Natural killer cell (primary cell): ENCODE measurements at regions not wholly inside any gene's neighbourhood (a gene's known extent, or its start where the extent isn't known, plus 50 kb on each side); places are given as distances from the start of the nearest gene placed in this dataset.

Source experiments
- ATAC-seq, 3 donors: fragments of 150-1000 bp in 2 of 3; fragments of 200-7000 bp in 1 of 3; cut with Tn5 transposase; 1 replicate in 1 of 3; 2 replicates in 2 of 3; pipeline ENCODE4 v1.10.0; 2021; ENCODE audit warnings: mild to moderate bottlenecking in 2 of 3, moderate library complexity in 2 of 3
- DNase-seq, 2 donors: peaks; one replicate each; pipeline versions ENCODE4 v3.0.0 to v3.0.0-alpha.2; 2013 to 2021; ENCODE audit warnings: mixed read lengths in 1 of 2
- H3K27ac ChIP-seq: one replicate; pipeline ENCODE4 v1.5.1; 2013; ENCODE audit warnings: mild to moderate bottlenecking, low read length
- H3K27me3 ChIP-seq: one replicate; pipeline ENCODE4 v1.6.1; 2013; ENCODE audit warnings: low read length; ENCODE audit not compliant: control insufficient read depth, insufficient read depth
- H3K36me3 ChIP-seq: one replicate; pipeline ENCODE4 v1.6.1; 2013; ENCODE audit warnings: low read length; ENCODE audit not compliant: control insufficient read depth, insufficient read depth
- H3K4me1 ChIP-seq: one replicate; pipeline ENCODE4 v1.6.1; 2013; ENCODE audit warnings: low read length; ENCODE audit not compliant: control insufficient read depth, insufficient read depth
- H3K4me3 ChIP-seq: one replicate; pipeline ENCODE4 v1.5.1; 2013; ENCODE audit warnings: low read length
- H3K9me3 ChIP-seq: one replicate; pipeline ENCODE4 v1.6.1; 2013; ENCODE audit warnings: low read length; ENCODE audit not compliant: control insufficient read depth, insufficient read depth
- H3K27ac Mint-ChIP-seq, 2 donors: one replicate each; pipeline ENCODE4 v1.8.0; 2022; ENCODE audit warnings: mild to moderate bottlenecking in 2 of 2, mixed read lengths in 2 of 2, moderate library complexity in 1 of 2
- H3K27me3 Mint-ChIP-seq, 2 donors: one replicate each; pipeline ENCODE4 v1.8.0; 2022; ENCODE audit warnings: low read depth in 2 of 2, mixed read lengths in 2 of 2
- H3K36me3 Mint-ChIP-seq: one replicate; pipeline ENCODE4 v1.8.0; 2022; ENCODE audit warnings: mixed read lengths
- H3K4me1 Mint-ChIP-seq, 2 donors: one replicate each; pipeline ENCODE4 v1.8.0; 2022; ENCODE audit warnings: mixed read lengths in 2 of 2
- H3K4me3 Mint-ChIP-seq: one replicate; pipeline ENCODE4 v1.8.0; 2022; ENCODE audit warnings: mild to moderate bottlenecking, moderate library complexity, mixed read lengths
- H3K9me3 Mint-ChIP-seq, 2 donors: one replicate each; pipeline ENCODE4 v1.8.0; 2022; ENCODE audit warnings: mixed read lengths in 2 of 2
- WGBS: methylation state at CpG from one replicate; pipeline ENCODE4 v1.1.7; 2013; ENCODE audit warnings: missing lambda C conversion rate; ENCODE audit not compliant: insufficient coverage; 5-methylcytosine and 5-hydroxymethylcytosine counted together
- intact Hi-C: fragments of 100-400 bp; cut with micrococcal nuclease; formaldehyde crosslinking; loops from one replicate; pipeline ENCODE4 v1.14.2; 2022
- TF ChIP-seq, protein P1 (sequence below): fragments of 200-600 bp; IDR thresholded peaks from one replicate; pipeline ENCODE4 v1.8.0; 2022; ENCODE audit warnings: antibody characterized with exemption

DNA sequence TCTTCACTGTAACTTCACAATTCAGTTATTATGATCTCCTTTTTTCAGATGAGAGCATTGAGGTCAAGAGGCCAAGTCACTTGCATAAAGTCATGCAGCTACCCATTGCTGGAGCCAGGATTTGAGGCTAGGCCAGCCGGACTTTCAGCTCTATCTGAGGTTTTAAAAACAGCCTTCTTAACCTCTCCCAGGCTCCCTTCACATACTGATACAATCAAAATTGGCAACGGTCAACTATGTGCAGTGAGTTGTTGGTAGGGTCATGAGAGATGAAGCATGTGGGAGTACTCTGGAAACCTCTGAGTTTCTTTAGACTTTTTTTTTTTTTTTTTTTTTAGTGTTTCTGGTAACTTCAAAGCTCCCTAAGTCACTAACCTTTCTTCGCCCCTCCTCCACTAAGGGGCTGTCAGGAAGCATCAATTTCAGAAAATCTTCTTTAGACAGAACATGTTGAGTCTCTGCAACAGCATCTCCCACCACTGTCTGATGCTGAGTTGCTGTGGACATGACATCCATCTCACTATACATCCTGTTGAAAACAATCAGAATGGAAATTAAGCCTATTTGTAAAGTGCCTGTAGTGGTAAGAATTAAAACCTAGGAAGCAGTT, 201.8 kb downstream of the SIPA1L2 start:
- Mint-ChIP-seq H3K27me3 (peaks cover 10 to 42% of the 10 kb centered on the region in 2 donors), H3K4me3 (no peak overlapping the region), H3K27ac (no peak overlapping the region), H3K4me1 (peaks cover 0 to 5% of the 10 kb centered on the region in 2 donors), H3K9me3 (no peaks in the 10 kb centered on the region), H3K36me3 (no peaks in the 10 kb centered on the region)
- ATAC-seq (no peak), DNase-seq (no peak)
- no peaks in the 10 kb centered on the region for H3K36me3 ChIP-seq
- no peak overlapping the region for H3K4me3 ChIP-seq
- H3K27ac ChIP-seq = no peak overlapping the region
- no peaks in the 10 kb centered on the region for H3K9me3 ChIP-seq
- H3K27me3 ChIP-seq = no peaks in the 10 kb centered on the region
- TF ChIP-seq, protein P1, sequence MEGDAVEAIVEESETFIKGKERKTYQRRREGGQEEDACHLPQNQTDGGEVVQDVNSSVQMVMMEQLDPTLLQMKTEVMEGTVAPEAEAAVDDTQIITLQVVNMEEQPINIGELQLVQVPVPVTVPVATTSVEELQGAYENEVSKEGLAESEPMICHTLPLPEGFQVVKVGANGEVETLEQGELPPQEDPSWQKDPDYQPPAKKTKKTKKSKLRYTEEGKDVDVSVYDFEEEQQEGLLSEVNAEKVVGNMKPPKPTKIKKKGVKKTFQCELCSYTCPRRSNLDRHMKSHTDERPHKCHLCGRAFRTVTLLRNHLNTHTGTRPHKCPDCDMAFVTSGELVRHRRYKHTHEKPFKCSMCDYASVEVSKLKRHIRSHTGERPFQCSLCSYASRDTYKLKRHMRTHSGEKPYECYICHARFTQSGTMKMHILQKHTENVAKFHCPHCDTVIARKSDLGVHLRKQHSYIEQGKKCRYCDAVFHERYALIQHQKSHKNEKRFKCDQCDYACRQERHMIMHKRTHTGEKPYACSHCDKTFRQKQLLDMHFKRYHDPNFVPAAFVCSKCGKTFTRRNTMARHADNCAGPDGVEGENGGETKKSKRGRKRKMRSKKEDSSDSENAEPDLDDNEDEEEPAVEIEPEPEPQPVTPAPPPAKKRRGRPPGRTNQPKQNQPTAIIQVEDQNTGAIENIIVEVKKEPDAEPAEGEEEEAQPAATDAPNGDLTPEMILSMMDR = no peak
- intact Hi-C loops = no loop called here
- WGBS = 72% methylated on average over 2 of the region's 3 CpGs
- H3K4me1 ChIP-seq = no peaks in the 10 kb centered on the region

DNA sequence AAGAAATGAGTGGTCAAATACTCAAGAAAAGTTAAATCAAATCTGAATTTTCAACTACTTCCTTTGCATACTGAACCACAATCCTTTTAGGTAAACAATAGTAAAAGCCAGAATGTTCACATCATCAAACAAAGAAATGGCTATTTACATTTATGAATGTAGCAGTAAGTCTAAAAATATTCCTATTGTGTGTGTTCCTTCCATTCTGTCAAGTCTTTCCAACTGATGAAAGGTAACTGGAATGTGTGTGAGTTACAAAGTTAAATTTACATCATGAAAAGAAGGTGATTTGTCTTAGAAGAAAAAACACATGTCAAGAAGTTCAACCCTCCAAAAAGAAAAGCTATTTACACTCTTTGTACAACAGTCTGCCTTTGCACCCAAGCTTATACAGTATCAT, 203.1 kb downstream of the SIPA1L2 start:
- peaks cover 7 to 8% of the 10 kb centered on the region in 2 donors for H3K4me1 Mint-ChIP-seq
- no peaks in the 10 kb centered on the region for H3K27me3 ChIP-seq
- no peaks in the 10 kb centered on the region for H3K9me3 Mint-ChIP-seq
- no peak overlapping the region for H3K4me3 Mint-ChIP-seq
- no peak overlapping the region for H3K27ac ChIP-seq
- ATAC-seq (no peak), DNase-seq (no peak)
- H3K27me3 Mint-ChIP-seq = peaks cover 13 to 50% of the 10 kb centered on the region in 2 donors
- H3K36me3 ChIP-seq = no peaks in the 10 kb centered on the region
- TF ChIP-seq, protein P1 = no peak
- no peaks in the 10 kb centered on the region for H3K36me3 Mint-ChIP-seq
- H3K4me1 ChIP-seq = no peaks in the 10 kb centered on the region
- H3K9me3 ChIP-seq = no peaks in the 10 kb centered on the region
- intact Hi-C loops = no loop called here
- no peak overlapping the region for H3K27ac Mint-ChIP-seq
- H3K4me3 ChIP-seq = no peak overlapping the region

DNA sequence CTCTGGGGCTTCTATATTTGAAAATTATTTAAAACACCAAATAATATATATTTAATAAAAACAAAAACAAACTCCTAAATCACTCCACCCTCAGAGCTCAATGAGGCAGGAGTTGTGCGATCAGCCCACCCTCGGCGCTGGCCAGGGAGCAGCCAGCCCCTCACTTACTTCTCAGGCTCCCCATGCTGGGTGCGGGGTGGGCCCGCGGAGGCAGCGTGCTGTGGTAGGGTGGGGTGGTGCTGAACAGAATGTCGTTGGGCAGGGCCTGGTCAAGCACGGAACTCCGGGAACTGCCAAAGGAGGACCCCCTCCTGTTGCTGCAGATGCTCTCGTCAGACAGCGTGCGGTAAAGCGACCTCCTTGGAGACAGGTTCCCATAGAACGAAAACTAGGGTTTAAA, 204.5 kb downstream of the SIPA1L2 start:
- H3K9me3 Mint-ChIP-seq = no peaks in the 10 kb centered on the region
- no peak overlapping the region for H3K4me3 Mint-ChIP-seq
- intact Hi-C loops = no loop called here
- Histone ChIP-seq H3K36me3 (no peaks in the 10 kb centered on the region), H3K4me1 (no peaks in the 10 kb centered on the region), H3K27me3 (no peaks in the 10 kb centered on the region), H3K9me3 (no peaks in the 10 kb centered on the region), H3K27ac (no peak overlapping the region), H3K4me3 (no peak overlapping the region)
- no peak overlapping the region for H3K27ac Mint-ChIP-seq
- peaks cover 15 to 19% of the 10 kb centered on the region in 2 donors for H3K4me1 Mint-ChIP-seq
- TF ChIP-seq, protein P1 = no peak
- DNase-seq (no peak), ATAC-seq (no peak)
- no peaks in the 10 kb centered on the region for H3K36me3 Mint-ChIP-seq
- WGBS = 93% methylated on average over 15 of the region's 15 CpGs
- peaks cover 9 to 43% of the 10 kb centered on the region in 2 donors for H3K27me3 Mint-ChIP-seq

DNA sequence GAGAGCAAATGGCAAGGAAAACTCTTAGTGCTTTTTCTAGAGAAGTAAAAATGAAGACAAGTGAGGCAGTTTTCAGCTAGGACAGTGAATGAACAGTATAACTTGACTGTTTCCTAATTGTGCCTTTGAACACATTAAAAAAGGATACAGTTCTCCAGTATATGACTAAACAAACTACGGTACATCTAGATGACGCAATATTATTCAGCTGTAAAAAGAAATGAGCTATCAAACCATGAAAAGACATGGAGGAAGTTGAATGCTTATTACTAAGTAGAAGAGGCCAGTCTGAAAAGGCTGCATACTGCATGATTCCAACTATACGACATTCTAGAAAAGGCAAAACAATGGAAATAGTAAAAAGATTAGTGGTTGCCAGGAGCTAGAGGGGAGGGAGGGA, 206.3 kb downstream of the SIPA1L2 start:
- TF ChIP-seq, protein P1 = no peak
- Histone ChIP-seq H3K36me3 (no peaks in the 10 kb centered on the region), H3K27me3 (no peaks in the 10 kb centered on the region), H3K27ac (no peak overlapping the region), H3K9me3 (no peaks in the 10 kb centered on the region), H3K4me1 (no peaks in the 10 kb centered on the region), H3K4me3 (no peak overlapping the region)
- no peaks in the 10 kb centered on the region for H3K36me3 Mint-ChIP-seq
- intact Hi-C loops = no loop called here
- H3K9me3 Mint-ChIP-seq = no peaks in the 10 kb centered on the region
- peaks cover 15 to 19% of the 10 kb centered on the region in 2 donors for H3K4me1 Mint-ChIP-seq
- DNase-seq = no peak
- 76% methylated on average over 3 of the region's 3 CpGs for WGBS
- no peak overlapping the region for H3K27ac Mint-ChIP-seq
- peaks cover 10 to 32% of the 10 kb centered on the region in 2 donors for H3K27me3 Mint-ChIP-seq
- H3K4me3 Mint-ChIP-seq = no peak overlapping the region
- ATAC-seq = no peak
